Activated B cell treated with CpG ODN at 0.5 μM for 24 hours (primary cell): ENCODE measurements at regions not wholly inside any gene's neighbourhood (a gene's known extent, or its start where the extent isn't known, plus 50 kb on each side); places are given as distances from the start of the nearest gene placed in this dataset.

Experiments used
- ATAC-seq: fragments of 200-7000 bp; cut with Tn5 transposase; one replicate; pipeline ENCODE4 v1.10.0; 2021; ENCODE audit warnings: low read depth, mild to moderate bottlenecking, moderate library complexity
- CTCF ChIA-PET: fragments of 350-600 bp; sonication (Branson Sonifier 250); formaldehyde crosslinking; loops from one replicate; lab custom pipeline; 2021; ENCODE audit warnings: antibody characterized with exemption; lab: Charles Lee
- POLR2A ChIA-PET: fragments of 350-600 bp; sonication (Branson Sonifier 250); formaldehyde crosslinking; loops from one replicate; lab custom pipeline; 2021; ENCODE audit warnings: antibody characterized with exemption; lab: Charles Lee
- DNase-seq: peaks from one replicate; pipeline ENCODE4 v3.0.0; 2022
- H3K27ac Mint-ChIP-seq: one replicate; pipeline ENCODE4 v1.8.0; 2020; ENCODE audit warnings: mixed read lengths
- H3K27me3 Mint-ChIP-seq: one replicate; pipeline ENCODE4 v1.8.0; 2021; ENCODE audit warnings: mixed read lengths
- H3K36me3 Mint-ChIP-seq: one replicate; pipeline ENCODE4 v1.8.0; 2021; ENCODE audit warnings: low read depth, mixed read lengths
- H3K4me1 Mint-ChIP-seq: one replicate; pipeline ENCODE4 v1.8.0; 2021; ENCODE audit warnings: mixed read lengths
- H3K4me3 Mint-ChIP-seq: one replicate; pipeline ENCODE4 v1.8.0; 2020; ENCODE audit warnings: mild to moderate bottlenecking, mixed read lengths
- H3K9me3 Mint-ChIP-seq: one replicate; pipeline ENCODE4 v1.8.0; 2020; ENCODE audit warnings: mixed read lengths
- CTCF ChIP-seq: fragments of 200-600 bp; IDR thresholded peaks from one replicate; pipeline ENCODE4 v1.8.0; 2022; ENCODE audit warnings: antibody characterized with exemption, mild to moderate bottlenecking
- intact Hi-C: fragments of 100-400 bp; cut with micrococcal nuclease; formaldehyde crosslinking; loops from one replicate; pipeline ENCODE4 v1.15.1; 2024

DNA sequence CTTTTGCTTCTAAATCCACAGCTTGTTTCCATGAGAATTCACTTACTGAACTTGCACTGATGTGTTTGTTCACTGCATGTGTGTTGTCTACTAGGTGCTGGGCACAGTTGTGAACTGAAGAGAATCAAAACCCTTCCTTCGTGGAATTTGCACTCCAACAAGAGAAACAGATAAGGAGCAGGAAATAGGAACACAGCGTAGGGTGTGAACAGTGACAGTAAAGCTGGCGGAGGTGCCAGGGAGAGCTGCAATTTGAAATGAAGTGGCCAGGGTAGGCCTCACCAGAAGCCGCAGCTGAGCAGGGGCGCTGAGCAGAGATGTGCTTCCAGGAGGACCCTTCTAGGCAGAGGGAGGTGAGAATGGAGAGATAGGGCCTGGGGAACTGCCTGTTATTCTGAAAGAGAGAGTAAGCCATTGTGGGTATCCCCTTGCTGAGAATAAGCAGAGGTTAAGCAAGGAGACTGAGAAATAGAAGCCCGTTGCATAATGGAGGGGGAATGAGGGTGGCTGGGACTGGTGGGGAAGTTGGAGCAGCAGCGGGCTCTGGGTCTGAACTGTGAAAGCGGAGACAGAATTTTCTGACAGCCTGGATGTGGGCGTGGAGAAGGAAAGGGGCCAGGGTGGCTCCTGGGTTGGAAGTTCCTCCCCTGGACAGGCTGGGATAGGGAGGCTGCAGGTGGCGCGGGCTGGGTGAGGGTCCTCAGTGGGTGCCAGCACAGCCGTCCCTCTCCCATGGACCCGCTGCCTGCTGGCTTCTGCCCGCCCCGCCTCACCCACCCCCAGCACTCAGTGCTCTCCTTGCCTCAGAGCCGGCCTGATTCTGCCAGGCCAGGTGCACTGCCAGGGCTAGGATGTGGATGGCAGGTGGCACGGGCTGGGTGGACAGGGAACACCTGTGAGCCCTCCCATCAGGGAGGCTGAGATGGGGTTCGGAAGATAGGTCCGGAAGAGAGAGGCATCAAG lies 114.7 kb upstream of the AFDN start:
- no peaks in the 10 kb centered on the region for H3K36me3 Mint-ChIP-seq
- H3K27me3 Mint-ChIP-seq = peaks cover 73% of the 10 kb centered on the region
- ChIA-PET POLR2A (no interaction called here), CTCF (no interaction called here)
- H3K4me1 Mint-ChIP-seq = no peaks in the 10 kb centered on the region
- no peak for DNase-seq
- H3K27ac Mint-ChIP-seq = no peak overlapping the region
- TF ChIP-seq CTCF = no peak
- H3K4me3 Mint-ChIP-seq = no peak overlapping the region
- intact Hi-C loops = no loop called here
- no peaks in the 10 kb centered on the region for H3K9me3 Mint-ChIP-seq
- no peak for ATAC-seq

GRCh38 chr6:167712731-167713475 lies 113.8 kb upstream of the AFDN start:
- Mint-ChIP-seq H3K27me3 (peaks cover 66% of the 10 kb centered on the region), H3K9me3 (no peaks in the 10 kb centered on the region), H3K4me3 (no peak overlapping the region), H3K4me1 (no peaks in the 10 kb centered on the region), H3K36me3 (no peaks in the 10 kb centered on the region), H3K27ac (no peak overlapping the region)
- ChIA-PET POLR2A (no interaction called here), CTCF (no interaction called here)
- intact Hi-C loops = no loop called here
- TF ChIP-seq CTCF = no peak
- ATAC-seq = no peak
- no peak for DNase-seq

GRCh38 chr6:167714152-167714551 lies 112.6 kb upstream of the AFDN start:
- H3K36me3 Mint-ChIP-seq = no peaks in the 10 kb centered on the region
- no peak for DNase-seq
- H3K9me3 Mint-ChIP-seq = no peaks in the 10 kb centered on the region
- peaks cover 58% of the 10 kb centered on the region for H3K27me3 Mint-ChIP-seq
- no peak for ATAC-seq
- ChIA-PET POLR2A (interaction anchor here (0.7 kb wide), 1 partner anchor 244 kb away, joined by 3 read pairs; no protein-coding TSS in a partner anchor), CTCF (no interaction called here)
- no peak overlapping the region for H3K27ac Mint-ChIP-seq
- TF ChIP-seq CTCF = no peak
- no peak overlapping the region for H3K4me3 Mint-ChIP-seq
- H3K4me1 Mint-ChIP-seq = no peaks in the 10 kb centered on the region
- intact Hi-C loops = no loop called here

DNA sequence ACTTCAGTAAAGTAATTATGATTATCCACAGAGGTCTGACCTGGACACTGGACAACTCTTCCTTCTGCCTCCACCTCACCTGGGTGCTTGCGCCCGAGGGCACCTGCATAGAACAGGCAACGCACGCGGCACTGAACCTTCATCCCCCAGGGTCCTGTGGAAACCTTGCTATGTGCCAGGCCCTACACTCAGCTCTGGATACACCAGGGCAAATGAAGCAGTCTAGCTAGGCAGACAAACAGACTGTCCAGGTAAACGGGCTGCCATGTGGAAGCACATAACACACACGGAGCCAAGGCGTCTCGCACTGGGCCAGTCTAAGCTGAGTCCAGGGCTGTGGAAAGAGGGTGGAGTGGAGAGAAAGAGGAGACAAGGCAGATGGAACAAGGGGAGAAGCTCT lies 109.3 kb upstream of the AFDN start:
- H3K4me3 Mint-ChIP-seq = no peak overlapping the region
- intact Hi-C loops = no loop called here
- DNase-seq (no peak), ATAC-seq (no peak)
- ChIA-PET POLR2A (no interaction called here), CTCF (interaction anchor here (0.9 kb wide), 1 partner anchor 10 kb away, joined by 3 read pairs; no protein-coding TSS in a partner anchor)
- H3K27me3 Mint-ChIP-seq = peaks cover 39% of the 10 kb centered on the region
- H3K4me1 Mint-ChIP-seq = no peaks in the 10 kb centered on the region
- no peak overlapping the region for H3K27ac Mint-ChIP-seq
- peaks cover 1% of the 10 kb centered on the region for H3K9me3 Mint-ChIP-seq
- no peaks in the 10 kb centered on the region for H3K36me3 Mint-ChIP-seq
- TF ChIP-seq CTCF = no peak

DNA sequence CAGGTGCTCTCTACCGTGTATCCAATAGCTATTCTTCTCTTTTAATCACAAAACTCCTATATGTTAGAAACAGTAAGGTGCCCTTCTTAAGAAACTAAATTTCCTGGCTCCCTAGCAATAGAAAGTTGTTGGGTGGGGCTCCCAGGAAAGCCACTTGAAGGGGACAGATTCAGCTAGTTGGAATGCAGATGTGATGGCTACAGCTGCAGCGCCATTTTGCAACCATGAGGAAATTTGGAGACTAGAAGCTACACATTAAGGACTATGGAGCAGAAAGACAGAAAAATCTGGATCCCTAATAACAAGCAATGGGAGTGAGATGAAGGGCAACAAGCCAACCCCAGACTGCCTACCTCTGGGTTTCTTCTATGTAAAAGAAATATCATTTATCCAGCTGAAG lies 108.8 kb upstream of the AFDN start:
- intact Hi-C loops = no loop called here
- no peak overlapping the region for H3K27ac Mint-ChIP-seq
- CTCF ChIA-PET = interaction anchor here (0.9 kb wide), 1 partner anchor 10 kb away, joined by 3 read pairs; no protein-coding TSS in a partner anchor
- ATAC-seq (no peak), DNase-seq (no peak)
- H3K4me3 Mint-ChIP-seq = no peak overlapping the region
- H3K36me3 Mint-ChIP-seq = no peaks in the 10 kb centered on the region
- peaks cover 35% of the 10 kb centered on the region for H3K27me3 Mint-ChIP-seq
- POLR2A ChIA-PET = no interaction called here
- no peaks in the 10 kb centered on the region for H3K4me1 Mint-ChIP-seq
- H3K9me3 Mint-ChIP-seq = peaks cover 1% of the 10 kb centered on the region
- TF ChIP-seq CTCF = no peak
